Amygdala (tissue), 56 donors: ENCODE measurements at regions not wholly inside any gene's neighbourhood (a gene's known extent, or its start where the extent isn't known, plus 50 kb on each side); places are given as distances from the start of the nearest gene placed in this dataset.
"Not testable (repeated sequence)": the region's sequence is repeated elsewhere in the genome, so short reads cannot be mapped to it uniquely, and the experiment has no call there.

Experiments used
- DNase-seq, 56 donors: peaks; one replicate each; lab custom pipeline; 2025; lab: John Stamatoyannopoulos, UW

- DNase-seq, result no peak
Observed at GRCh38 chr3:181290941-181291340, 301.4 kb upstream of the DNAJC19 start.

- DNase-seq, result no peak
Observed at GRCh38 chr3:181289306-181289705, 299.8 kb upstream of the DNAJC19 start.

DNA sequence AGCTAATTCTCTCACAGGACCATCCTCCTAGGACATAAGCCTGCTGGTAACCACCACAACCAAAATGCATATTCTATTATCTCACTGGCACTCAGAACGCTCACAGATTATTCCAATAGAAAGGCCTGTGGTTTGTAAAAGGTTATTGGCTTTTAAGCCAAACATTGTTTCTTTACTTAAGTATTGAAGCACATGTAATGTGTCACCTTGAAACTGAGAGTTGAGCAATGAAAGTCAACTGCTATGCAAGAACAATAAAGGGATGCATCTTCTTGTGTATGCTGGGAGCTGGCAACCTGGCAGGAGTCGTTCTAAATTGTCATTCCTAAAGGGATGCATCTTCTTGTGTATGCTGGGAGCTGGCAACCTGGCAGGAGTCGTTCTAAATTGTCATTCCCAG lies 298.6 kb upstream of the DNAJC19 start:
- no peak for DNase-seq

DNA sequence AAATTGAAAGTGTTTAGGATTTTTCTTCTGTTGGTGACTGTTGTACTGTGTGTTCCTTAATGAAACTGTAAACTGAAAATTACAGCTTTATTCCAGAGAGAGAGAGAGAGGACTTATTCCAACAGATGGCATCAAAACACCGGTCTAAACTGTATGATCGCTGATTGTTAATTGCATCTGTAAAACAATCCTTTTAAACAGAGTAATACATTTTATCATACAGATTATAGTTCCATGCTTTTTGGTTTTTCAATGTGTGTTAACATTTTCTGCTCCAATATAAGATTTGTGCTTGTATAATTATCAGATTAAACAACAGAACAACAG lies 289.7 kb upstream of the DNAJC19 start:
- no peak for DNase-seq

DNA sequence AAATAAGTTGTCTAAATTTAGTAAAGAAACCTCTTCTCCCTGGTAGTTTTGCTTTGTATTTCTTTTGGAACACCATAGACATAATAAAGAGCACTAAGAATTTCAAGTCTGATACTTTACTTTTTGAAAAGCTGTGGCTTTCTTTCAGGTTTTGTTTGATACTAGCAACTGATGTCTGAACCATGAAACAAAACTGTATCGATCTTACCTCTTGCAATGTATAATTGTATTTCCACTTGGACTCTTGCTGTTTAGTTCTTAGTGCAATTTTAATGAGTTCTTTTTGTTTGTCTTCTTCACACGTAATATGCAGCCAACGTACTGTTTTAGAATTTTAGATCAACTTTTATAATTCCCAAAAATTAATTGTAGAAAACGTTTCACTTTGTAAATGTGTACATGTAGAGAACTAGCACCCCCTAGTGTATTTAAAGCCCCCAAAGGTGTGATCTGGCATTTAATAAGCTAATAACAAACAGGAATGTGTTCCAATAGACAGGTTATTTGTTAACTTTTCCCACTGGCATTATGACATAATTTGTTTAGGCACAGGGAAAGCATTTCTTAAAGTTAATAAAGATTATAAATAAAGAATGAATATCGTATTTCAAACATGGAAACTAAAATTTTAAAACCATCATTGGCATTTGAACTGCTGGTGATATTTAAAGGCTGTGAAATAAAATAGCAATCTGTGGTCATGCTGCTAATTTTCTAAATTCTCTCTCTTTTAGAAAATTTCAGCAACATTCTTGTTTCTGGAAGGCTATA lies 289.1 kb upstream of the DNAJC19 start:
- no peak for DNase-seq

- no peak for DNase-seq
Observed at GRCh38 chr3:181276358-181276896, 286.9 kb upstream of the DNAJC19 start.

DNA sequence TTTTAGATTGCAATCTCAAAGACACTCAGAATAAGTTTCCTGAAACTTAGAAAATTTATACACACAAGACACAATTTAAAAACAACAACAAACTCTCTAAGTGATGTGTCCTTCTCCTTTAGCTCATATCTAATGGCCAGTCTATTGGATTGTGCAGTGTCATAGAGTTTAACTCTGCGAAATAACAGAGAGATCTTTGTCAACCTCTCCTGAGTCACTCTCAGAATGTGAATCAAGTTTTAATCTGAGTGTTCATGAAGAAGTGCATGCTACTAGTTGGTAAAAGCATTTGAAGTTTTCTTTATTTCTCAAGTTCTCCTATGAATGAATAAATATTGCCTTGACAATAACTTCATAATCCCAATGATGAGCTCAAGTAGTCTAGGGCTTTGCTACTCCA lies 284.5 kb upstream of the DNAJC19 start:
- no peak for DNase-seq

- no peak for DNase-seq
Observed at GRCh38 chr3:181267312-181267711, 277.8 kb upstream of the DNAJC19 start.

DNA sequence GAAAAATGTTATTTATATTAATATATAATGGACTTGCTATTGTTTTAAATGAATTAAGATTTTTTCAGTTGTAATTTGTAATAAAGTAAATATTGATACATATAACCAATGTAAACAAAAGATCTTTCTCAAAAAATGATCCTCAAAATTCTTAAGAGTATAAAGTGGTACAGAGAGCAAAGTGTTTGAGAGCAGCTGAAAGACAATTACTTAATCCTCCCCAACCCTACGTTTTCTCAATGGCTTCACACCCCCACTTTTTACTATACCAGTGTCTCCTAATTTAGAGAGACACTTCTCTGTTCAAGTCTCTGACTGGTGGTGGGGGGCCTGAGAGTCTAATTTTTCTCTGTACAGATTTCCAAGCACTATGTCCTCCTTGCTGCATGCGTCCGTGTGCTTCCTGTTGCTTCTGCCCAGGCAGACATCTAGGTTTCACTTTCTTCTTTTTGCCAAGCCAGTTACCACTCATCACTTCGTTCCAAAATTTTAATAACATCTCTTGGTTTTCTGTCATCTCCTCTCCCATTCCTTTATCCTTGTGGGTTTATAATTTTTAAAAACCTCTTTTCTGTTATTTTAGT lies 276.3 kb upstream of the DNAJC19 start:
- DNase-seq, result peak in 2 of 56 donors; percentile 1 to 2

DNA sequence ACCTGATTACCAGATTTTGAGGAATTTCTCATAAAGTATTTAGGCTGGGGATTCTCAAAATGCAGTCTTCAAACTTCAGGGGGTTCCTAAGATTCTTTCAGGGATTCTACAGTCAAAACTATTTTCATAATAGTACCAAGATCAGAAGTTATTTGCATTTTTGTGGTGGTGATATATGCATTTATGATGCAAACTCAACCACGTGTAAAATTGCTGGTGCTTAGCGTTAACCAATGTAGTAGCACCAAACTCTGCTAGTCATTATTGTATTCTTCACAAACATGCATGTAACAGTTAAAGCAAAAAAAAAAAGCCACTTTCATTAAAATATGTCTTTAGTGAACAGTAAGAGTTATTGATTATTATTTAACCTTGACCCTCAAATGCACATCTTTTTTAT lies 274.9 kb upstream of the DNAJC19 start:
- DNase-seq, result no peak

- DNase-seq, result no peak
Observed at GRCh38 chr3:181253796-181254195, 264.3 kb upstream of the DNAJC19 start.

DNA sequence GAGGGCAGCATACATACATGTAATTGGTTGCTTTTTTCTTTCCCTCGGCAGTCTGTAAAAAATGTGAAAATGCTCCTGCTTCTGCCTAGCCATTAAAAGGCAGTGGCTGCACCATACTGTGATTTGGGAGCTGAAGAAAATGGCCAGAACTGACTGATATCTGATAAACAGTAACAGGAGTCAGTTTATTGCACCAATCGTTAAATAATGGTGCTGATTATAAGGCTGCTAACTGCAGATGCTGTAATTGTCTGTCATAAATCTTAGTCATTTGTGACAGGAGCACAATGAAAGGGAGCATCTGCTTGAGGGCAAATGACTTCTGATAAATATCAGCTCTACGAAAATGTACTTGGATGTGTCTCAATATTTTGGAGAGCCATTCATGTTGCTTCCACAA lies 263.1 kb upstream of the DNAJC19 start:
- DNase-seq, result no peak

GRCh38 chr3:181250714-181251113 lies 261.2 kb upstream of the DNAJC19 start:
- DNase-seq, result no peak

DNA sequence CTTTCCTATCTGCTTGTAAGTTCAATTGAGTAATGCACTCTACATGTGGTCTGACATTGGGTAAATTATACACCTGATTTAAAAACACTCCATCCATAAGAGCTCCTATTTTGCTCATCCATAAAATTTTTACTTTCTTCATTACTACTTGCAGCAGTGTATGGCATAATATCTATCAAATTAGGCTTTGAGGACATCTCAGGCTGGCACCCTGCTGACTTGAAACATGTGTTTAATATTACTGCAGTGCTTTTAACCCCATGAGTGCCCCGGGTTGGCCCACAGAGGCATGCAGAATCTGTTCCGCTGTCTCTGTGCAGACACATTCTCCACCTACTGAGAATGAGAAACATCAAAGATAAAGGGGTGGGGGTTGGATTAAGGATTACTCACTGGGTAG lies 249.9 kb upstream of the DNAJC19 start:
- no peak for DNase-seq

DNA sequence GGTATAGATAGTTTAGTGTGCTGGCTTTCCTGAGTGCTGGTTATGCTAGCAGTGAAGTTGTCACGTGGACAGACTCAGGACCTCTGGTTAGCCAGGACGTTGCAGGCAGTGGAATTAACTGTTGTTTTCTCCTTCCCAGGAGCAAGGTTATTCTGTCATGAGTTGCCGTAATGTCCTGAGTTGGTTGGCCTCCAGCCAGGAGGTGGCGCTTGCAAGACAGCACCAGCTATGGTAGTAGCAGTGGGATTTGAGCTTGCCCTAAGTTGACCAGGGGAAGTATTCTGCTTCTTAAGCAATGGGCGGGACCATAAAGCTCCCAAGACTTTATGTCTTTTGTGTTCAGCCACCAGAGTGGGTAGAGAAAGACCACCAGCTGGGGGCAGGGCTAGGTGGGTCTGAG lies 240.7 kb upstream of the DNAJC19 start:
- DNase-seq, result no peak

DNA sequence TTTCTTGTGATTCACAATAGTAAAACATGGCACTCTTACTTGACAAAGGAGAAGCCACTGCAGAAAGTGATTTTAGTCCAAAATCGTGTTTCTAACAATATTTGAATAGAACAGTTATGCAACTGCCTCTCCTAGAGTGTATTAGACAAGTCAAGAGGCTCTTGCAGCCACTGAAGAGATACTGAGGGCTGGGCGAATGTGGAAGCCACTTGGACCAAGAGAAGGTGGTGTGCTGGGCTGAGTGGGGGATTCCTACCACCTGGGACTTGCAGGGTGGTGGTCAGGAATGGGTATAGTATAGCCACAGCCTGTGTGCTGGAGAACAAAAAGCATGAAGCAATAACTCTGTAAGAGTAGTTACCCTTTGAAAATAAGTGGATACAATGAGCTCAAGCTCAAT lies 223.8 kb upstream of the DNAJC19 start:
- no peak for DNase-seq

DNA sequence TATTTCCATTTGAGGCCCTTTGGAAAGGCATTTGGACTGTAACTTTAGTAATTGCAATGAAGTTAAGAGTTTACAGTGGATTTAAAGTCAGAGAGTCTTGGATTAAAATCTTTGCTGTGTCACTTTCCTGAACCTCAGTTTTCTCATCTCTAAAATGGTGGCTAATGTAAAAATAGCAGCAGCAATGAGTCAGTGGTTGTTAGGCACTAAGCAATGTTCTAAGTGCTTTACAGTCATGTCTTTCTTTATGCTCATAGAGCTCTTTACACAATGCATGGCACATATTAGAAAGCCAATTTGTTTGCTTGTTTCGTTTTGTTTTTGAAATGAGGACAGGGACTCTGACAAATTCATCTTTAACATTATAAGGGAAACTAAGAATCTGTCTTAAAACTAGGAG lies 222.7 kb upstream of the DNAJC19 start:
- DNase-seq, result no peak

DNA sequence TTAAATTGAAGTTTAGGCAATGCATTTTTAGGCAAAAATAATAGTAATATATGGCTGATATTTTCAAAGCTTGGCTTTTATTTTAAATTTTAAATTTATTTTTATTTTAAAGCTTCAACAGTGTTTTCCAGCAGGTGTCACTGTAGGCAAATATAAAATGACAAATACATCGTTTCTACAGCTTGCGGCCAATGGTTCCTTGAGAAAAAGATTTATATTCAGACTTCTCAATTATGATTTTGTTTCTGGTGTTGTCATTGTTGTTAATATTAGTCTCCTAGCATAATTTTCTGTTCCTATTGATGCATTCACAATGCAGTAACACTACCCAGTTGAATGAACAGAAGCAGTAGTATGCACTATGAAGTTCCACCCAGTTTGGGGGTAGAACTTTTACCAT lies 220.7 kb upstream of the DNAJC19 start:
- DNase-seq, result no peak

- no peak for DNase-seq
Observed at GRCh38 chr3:181189556-181189955, 200.0 kb upstream of the DNAJC19 start.

- no peak for DNase-seq
Observed at GRCh38 chr3:181183764-181184163, 194.2 kb upstream of the DNAJC19 start.

GRCh38 chr3:181183057-181183456 lies 193.5 kb upstream of the DNAJC19 start:
- DNase-seq, result not testable (repeated sequence)

DNA sequence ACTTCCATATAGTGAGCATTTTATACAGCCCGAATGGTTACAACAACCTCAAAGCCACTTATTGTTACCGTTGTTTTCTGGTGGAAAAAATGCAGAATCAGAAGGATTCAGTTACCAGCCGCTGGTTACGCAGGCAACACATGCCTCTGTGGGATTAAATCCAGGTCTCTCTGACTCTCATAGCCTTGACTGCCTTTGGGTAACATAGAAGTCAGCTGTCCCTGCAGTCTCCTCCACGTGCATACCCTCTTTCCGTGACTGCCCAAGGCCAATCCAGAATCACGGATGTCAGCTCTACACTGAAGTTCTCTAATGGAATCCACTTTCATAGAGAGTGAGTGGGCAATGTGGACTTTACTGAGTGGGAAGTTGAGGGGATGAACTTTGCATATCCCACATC lies 189.5 kb upstream of the DNAJC19 start:
- DNase-seq, result no peak
